ENCODE measurements at regions not wholly inside any gene's neighbourhood (a gene's known extent, or its start where the extent isn't known, plus 50 kb on each side); places are given as distances from the start of the nearest gene placed in this dataset.

GRCh38 chrX:69024931-69025330, 140.3 kb downstream of the PJA1 start:
- DNase-seq = peak; percentile 46

GRCh38 chrX:69024161-69024736, 141.0 kb downstream of the PJA1 start:
- no peak for DNase-seq

- DNase-seq = no peak
Measured at GRCh38 chrX:69022430-69022829, 142.8 kb downstream of the PJA1 start.

GRCh38 chrX:69021141-69021960, 143.9 kb downstream of the PJA1 start:
- no peak for DNase-seq

GRCh38 chrX:69020316-69020715, 144.9 kb downstream of the PJA1 start:
- no peak for DNase-seq

GRCh38 chrX:69019073-69019890, 146.0 kb downstream of the PJA1 start:
- no peak for DNase-seq

- no peak for DNase-seq
Measured at GRCh38 chrX:69018416-69019072, 146.7 kb downstream of the PJA1 start.

- no peak for DNase-seq
Measured at GRCh38 chrX:69016293-69016941, 148.8 kb downstream of the PJA1 start.

- DNase-seq = no peak
Measured at GRCh38 chrX:69015564-69016292, 149.5 kb downstream of the PJA1 start.

- DNase-seq = no peak
Measured at GRCh38 chrX:69015156-69015555, 150.1 kb downstream of the PJA1 start.

- DNase-seq = peak; percentile 82
Measured at GRCh38 chrX:69014200-69014599, 151.1 kb downstream of the PJA1 start.

- DNase-seq = no peak
Measured at GRCh38 chrX:69010339-69010738, 154.9 kb downstream of the PJA1 start.

- no peak for DNase-seq
Measured at GRCh38 chrX:69000877-69001276, 164.4 kb downstream of the PJA1 start.

- DNase-seq = no peak
Measured at GRCh38 chrX:68999931-69000330, 165.3 kb downstream of the PJA1 start.

GRCh38 chrX:68999356-68999755, 165.9 kb downstream of the PJA1 start:
- DNase-seq = no peak

- DNase-seq = no peak
Measured at GRCh38 chrX:68998716-68999115, 166.5 kb downstream of the PJA1 start.

GRCh38 chrX:68997911-68998310, 167.3 kb downstream of the PJA1 start:
- peak; percentile 64 for DNase-seq

- DNase-seq = no peak
Measured at GRCh38 chrX:68997511-68997910, 167.7 kb downstream of the PJA1 start.

GRCh38 chrX:68995780-68996551, 167.1 kb downstream of the EFNB1 start:
- DNase-seq = peak; percentile 69

- no peak for DNase-seq
Measured at GRCh38 chrX:68995386-68995779, 166.6 kb downstream of the EFNB1 start.

GRCh38 chrX:68994891-68995255, 166.1 kb downstream of the EFNB1 start:
- DNase-seq = no peak

Data from fibroblast of skin of right quadriceps (primary cell).